Mucosa of descending colon (tissue), 3 donors: ENCODE measurements at regions not wholly inside any gene's neighbourhood (a gene's known extent, or its start where the extent isn't known, plus 50 kb on each side); places are given as distances from the start of the nearest gene placed in this dataset.
"Not testable (repeated sequence)": the region's sequence is repeated elsewhere in the genome, so short reads cannot be mapped to it uniquely, and the experiment has no call there.

Source experiments
- ATAC-seq: fragments of 200-7000 bp; cut with Tn5 transposase; one replicate; pipeline ENCODE4 v1.9.1; 2020; ENCODE audit warnings: mild to moderate bottlenecking, moderate library complexity
- DNase-seq, 3 donors: peaks; one replicate each; pipeline ENCODE4 v3.0.0-alpha.2; 2020
- H3K36me3 ChIP-seq: fragments of 200-600 bp; one replicate; pipeline ENCODE4 v1.8.0; 2021; ENCODE audit warnings: low read depth, mild to moderate bottlenecking
- H3K4me1 ChIP-seq: fragments of 200-600 bp; one replicate; pipeline ENCODE4 v1.8.0; 2021; ENCODE audit warnings: low read depth, mild to moderate bottlenecking
- H3K4me3 ChIP-seq: fragments of 200-600 bp; one replicate; pipeline ENCODE4 v1.8.0; 2021; ENCODE audit warnings: mild to moderate bottlenecking
- H3K9me3 ChIP-seq: fragments of 200-600 bp; one replicate; pipeline ENCODE4 v1.8.0; 2021; ENCODE audit warnings: mild to moderate bottlenecking
- CTCF ChIP-seq: fragments of 200-600 bp; IDR thresholded peaks from one replicate; pipeline ENCODE4 v1.8.0; 2022; ENCODE audit warnings: antibody characterized with exemption, mild to moderate bottlenecking
- intact Hi-C, 2 donors: fragments of 100-400 bp; cut with DNase I in 1 of 2; cut with micrococcal nuclease in 1 of 2; formaldehyde crosslinking; loops; one replicate each; pipeline versions ENCODE4 v1.11.0 to v1.11.1; 2022; cut with DNase I, micrococcal nuclease
- donor health status: DM: no; HTN: no; CAD: no; lungs with moderate emphysema.
- donor health status: DM: no; HTN: no; CAD: no.
- donor health status: DM: no; HTN: yes; CAD: no.

- Histone ChIP-seq H3K4me3 (no peak overlapping the region), H3K9me3 (peaks cover 17% of the 10 kb centered on the region), H3K36me3 (no peaks in the 10 kb centered on the region), H3K4me1 (no peaks in the 10 kb centered on the region)
- intact Hi-C loops: no loop called here
- ATAC-seq: no peak
- DNase-seq: no peak
- no peak for TF ChIP-seq CTCF
Measured at GRCh38 chr12:73221398-73221797, 949.2 kb downstream of the TRHDE start.

GRCh38 chr12:73221836-73222235 lies 949.7 kb downstream of the TRHDE start:
- no peak for DNase-seq
- TF ChIP-seq CTCF: no peak
- no peak overlapping the region for H3K4me3 ChIP-seq
- H3K9me3 ChIP-seq: peaks cover 17% of the 10 kb centered on the region
- H3K4me1 ChIP-seq: no peaks in the 10 kb centered on the region
- ATAC-seq: no peak
- H3K36me3 ChIP-seq: no peaks in the 10 kb centered on the region
- intact Hi-C loops: no loop called here

GRCh38 chr12:73225371-73225937 lies 953.3 kb downstream of the TRHDE start:
- Histone ChIP-seq H3K9me3 (peaks cover 10% of the 10 kb centered on the region), H3K36me3 (no peaks in the 10 kb centered on the region), H3K4me1 (no peaks in the 10 kb centered on the region), H3K4me3 (no peak overlapping the region)
- intact Hi-C loops: no loop called here
- no peak for TF ChIP-seq CTCF
- ATAC-seq (no peak), DNase-seq (no peak)

GRCh38 chr12:73225941-73226340 lies 953.8 kb downstream of the TRHDE start:
- no peak for DNase-seq
- TF ChIP-seq CTCF: no peak
- Histone ChIP-seq H3K4me3 (no peak overlapping the region), H3K9me3 (peaks cover 10% of the 10 kb centered on the region), H3K36me3 (no peaks in the 10 kb centered on the region), H3K4me1 (no peaks in the 10 kb centered on the region)
- intact Hi-C loops: no loop called here
- no peak for ATAC-seq

- DNase-seq (no peak), ATAC-seq (no peak)
- no peaks in the 10 kb centered on the region for H3K36me3 ChIP-seq
- peaks cover 15% of the 10 kb centered on the region for H3K9me3 ChIP-seq
- intact Hi-C loops: no loop called here
- H3K4me1 ChIP-seq: no peaks in the 10 kb centered on the region
- TF ChIP-seq CTCF: no peak
- no peak overlapping the region for H3K4me3 ChIP-seq
Measured at GRCh38 chr12:73226593-73226992, 954.4 kb downstream of the TRHDE start.

GRCh38 chr12:73228828-73229227 lies 956.7 kb downstream of the TRHDE start:
- H3K4me1 ChIP-seq, ATAC-seq, H3K4me3 ChIP-seq, intact Hi-C loops, H3K36me3 ChIP-seq, DNase-seq: not testable (repeated sequence)
- peaks cover 34% of the 10 kb centered on the region for H3K9me3 ChIP-seq
